Mesenteric fat pad (tissue), 1 donor: ENCODE measurements at regions not wholly inside any gene's neighbourhood (a gene's known extent, or its start where the extent isn't known, plus 50 kb on each side); places are given as distances from the start of the nearest gene placed in this dataset.

Experiments used
- DNase-seq: peaks from one replicate; pipeline ENCODE4 v3.0.0-alpha.2; 2020; ENCODE audit warnings: low spot score
- donor health status: DM: yes; HTN: yes; CAD: no.

GRCh38 chr14:49999146-49999761 lies 106.4 kb downstream of the ARF6 start:
- DNase-seq: peak; percentile 92

- no peak for DNase-seq
Observed at GRCh38 chr14:49999826-50000379, 107.0 kb downstream of the ARF6 start.

DNA sequence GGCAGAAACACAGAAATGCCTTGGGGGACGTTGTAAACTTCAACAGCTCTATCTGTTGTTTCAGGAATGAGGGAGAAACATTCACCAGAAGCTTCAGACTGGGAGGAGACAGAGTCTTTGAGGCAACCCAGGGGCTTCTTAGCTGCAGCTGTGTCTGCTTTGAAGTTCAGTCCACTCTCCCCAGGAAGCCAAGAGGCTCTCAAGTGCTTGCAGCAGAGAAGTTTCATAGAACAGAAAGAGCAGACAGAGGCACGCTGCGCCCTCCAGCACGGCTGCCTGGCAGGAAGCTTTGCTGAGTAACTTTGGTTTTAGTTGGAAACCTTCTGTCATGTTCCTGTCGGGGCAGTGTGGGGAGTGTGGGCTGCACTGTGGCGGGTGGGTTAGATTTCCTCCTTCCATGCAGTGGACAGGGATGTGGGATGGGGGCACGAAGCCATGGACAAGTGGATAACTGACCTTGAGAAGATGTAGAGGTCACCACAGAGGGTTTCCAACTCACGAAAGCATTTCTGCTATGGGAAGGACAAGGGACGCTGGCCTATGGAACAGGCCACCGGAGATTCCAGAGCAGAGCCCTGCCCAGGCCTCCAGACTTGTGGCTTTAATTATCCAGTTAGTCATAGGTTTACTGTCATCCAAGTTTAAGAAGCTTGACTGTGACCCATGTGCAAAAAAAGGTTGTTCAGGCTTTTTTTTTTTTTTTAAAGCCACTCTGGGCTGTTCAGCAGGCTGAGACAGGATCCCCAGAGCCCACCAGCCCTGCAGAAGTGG lies 107.7 kb downstream of the ARF6 start:
- DNase-seq: peak; percentile 91

DNA sequence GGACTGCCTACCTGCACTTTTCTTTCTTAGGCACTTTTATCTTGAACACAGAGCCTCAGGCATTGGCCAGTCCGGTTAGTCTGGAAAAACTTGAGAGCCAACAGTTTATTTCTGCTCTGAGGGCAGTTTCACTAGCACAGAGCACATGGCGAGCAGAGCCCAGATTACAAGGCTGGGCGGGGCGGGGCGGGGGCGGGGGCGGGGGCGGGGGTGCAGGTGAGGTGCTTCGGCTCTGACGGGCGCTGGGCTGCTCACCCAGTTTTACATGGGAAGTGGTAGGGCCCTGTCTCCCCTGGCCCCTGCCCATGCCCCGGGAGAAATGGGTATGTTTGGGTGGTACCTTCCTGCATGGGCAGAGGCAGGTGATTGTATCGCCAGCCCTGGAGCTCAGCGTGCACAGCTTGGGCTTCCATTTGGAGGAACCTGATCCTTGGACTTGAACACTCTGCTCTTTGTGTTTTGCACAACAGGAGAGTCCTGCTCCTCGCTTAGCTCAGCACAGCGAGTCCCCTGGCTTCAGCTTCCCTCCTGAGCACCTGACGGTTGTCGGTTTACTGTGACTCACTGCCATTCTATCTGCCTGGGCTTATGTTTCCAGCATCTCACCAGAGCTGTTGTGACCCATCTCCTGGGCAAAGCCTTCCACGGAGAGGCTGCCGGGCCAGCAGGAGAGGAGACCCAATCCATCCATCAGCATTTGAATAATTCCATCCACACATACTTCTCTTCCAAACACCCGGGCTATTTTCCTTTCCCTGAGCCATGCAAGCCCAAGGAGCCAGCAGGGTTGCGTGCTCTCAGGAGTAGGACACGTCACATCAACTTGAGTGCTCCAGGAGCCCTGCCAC lies 108.5 kb downstream of the ARF6 start:
- DNase-seq: no peak

GRCh38 chr14:50001999-50002925 lies 109.4 kb downstream of the ARF6 start:
- DNase-seq: peak; percentile 73

- no peak for DNase-seq
Observed at GRCh38 chr14:50002926-50003212, 110.0 kb downstream of the ARF6 start.

GRCh38 chr14:50003213-50004021 lies 110.5 kb downstream of the ARF6 start:
- peak; percentile 94 for DNase-seq

DNA sequence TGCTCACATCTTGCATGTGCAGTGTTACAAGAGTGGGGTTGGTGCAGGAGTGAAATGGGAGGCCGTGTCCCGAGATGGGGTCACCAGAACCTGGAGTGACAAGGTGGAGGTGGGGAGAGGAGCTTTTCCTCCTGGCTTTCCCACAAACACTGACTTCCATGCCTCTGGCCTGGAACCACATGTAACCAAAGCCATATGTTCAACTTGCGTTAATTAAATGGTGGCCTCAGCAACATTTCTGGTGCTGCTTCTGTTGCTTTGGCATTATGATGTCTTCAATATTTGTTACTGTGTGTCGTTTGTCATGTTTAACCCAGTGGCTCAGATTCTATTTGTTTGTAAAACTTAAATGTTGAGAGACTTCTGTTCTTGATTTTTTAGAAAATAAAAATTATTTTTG lies 110.2 kb downstream of the VCPKMT start:
- no peak for DNase-seq

DNA sequence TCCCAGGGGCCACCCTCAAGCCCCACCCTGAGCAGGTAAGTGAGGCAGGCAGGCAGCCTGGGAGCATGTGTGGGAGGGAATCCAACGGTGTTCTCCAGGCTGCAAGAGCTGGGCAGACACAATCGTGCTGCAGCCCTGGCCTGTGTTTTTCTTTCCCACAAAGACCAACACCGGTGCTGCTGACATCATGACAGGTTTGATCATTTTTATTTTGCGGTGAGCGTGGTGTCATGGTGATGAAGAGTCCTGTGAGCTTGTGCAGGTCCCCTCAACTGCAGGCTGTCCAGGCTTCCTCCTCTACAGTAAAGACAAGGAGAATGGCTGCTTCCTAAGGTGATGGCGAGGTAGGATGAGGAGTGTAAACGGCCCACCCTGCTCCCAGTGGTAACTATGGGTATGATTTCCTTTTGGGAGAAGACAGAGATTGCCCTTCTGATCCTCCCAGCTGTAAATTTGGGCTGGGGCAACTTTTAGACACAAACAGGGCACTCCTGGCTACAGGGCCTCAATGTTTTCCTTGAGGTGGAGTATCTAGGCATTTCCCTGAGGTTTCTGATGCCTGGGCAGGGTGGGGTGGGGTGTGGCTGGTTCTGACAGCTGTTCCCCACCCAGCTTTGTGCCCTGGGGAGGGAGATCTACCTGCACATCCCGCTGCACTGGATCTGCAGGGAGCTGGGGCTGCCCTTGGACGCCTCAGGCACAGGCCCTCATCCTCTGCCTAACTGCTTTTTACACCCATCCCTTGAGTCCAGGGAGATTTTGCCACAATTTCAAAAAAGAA lies 109.1 kb downstream of the VCPKMT start:
- DNase-seq: no peak

GRCh38 chr14:50008562-50008961 lies 107.8 kb downstream of the VCPKMT start:
- no peak for DNase-seq

- DNase-seq: no peak
Observed at GRCh38 chr14:50008974-50009373, 107.4 kb downstream of the VCPKMT start.

- no peak for DNase-seq
Observed at GRCh38 chr14:50010752-50011151, 105.6 kb downstream of the VCPKMT start.

DNA sequence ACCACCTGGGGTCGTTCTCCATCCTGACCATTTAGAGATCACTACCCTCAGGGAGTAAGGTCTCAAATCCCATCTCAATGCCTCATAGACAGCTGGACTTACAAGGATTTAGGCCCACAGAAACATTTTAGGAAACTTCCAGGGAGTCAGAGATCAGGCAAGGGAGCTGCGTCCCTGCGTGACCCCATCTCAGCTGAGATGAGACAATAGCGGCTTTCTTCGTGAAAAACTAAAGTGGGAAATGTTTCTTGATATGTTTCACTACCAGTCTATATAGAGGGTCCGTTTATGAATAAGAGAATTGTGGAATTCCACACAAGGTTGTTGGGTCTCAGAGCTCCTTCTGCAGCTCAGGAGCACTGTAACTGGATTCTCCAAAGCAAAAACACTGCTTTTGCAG lies 105.1 kb downstream of the VCPKMT start:
- DNase-seq: no peak

DNA sequence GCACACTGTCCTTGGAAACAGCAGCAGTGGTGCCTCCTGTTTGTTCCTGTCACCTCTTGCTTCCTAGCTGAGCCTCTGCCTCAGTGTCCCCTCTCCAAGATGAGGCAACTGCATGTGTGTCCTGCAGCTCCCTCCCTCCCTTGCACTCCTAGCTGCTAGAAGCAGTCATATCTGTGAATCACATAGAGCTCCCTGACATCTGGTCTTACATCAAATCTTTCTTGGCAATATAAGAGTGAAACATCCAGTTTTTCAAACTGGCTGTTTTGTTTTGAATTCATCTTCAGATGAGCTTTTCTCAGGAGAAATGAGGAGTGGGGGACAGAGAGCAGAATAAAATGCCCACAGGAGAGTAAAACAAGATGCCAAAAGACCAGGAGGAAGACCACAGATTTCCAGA lies 103.7 kb downstream of the VCPKMT start:
- DNase-seq: no peak

DNA sequence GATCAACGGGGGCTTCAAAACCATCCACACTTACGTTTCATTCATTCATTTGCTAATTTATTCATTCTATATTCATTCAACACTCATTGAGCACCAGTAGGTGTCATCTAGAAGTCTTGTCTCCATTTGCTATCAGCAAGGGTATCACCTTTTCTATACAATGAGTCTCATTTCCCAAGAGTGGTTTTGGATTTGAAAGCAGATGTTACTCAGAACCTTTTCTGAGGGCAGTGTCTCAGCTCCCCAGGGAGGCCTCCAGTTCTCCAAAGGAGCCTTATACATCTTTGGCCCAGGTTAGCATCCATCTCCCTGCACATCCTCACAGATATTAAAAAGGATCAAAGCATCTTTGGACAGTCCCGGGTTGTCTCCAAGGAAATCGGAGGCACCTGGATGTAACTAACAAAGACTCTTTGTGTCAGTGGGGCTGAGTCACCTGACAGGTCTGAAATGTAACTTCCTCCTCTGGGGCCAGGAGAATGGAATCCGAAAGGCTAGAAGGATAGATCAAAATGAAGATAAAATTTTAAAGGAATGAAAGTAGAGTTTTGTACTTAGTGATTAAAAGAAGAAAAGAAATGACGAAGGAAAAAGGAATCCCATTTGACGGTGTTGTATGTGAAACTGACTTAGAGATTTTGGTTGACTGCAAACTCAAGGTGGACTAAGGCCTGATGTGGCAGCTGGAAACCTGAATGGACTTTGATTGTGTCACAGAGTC lies 103.0 kb downstream of the VCPKMT start:
- DNase-seq: no peak

- DNase-seq: no peak
Observed at GRCh38 chr14:50013934-50014333, 102.4 kb downstream of the VCPKMT start.

- no peak for DNase-seq
Observed at GRCh38 chr14:50014809-50015430, 101.5 kb downstream of the VCPKMT start.

DNA sequence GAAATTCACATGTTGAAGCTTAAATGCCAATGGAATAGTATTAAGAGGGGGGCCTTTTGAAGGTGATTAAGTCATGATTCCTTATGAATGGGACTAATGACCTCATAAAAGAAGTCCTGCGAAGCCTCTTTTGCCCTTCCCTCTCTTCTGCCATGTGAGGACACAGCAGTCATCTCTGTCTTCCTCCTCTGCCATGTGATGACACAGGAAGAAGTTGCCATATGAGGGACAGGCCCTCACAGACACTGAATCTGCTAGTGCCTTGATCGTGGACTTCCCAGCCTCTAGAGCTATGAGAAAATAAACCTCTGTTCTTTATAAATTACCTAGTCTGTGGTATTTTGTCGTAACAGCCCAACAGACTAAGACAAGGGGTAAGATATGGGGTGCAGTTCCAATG lies 100.7 kb downstream of the VCPKMT start:
- no peak for DNase-seq
